D721Med (cell line): ENCODE measurements at regions not wholly inside any gene's neighbourhood (a gene's known extent, or its start where the extent isn't known, plus 50 kb on each side); places are given as distances from the start of the nearest gene placed in this dataset.

Source experiments
- DNase-seq: peaks from one replicate; pipeline ENCODE4 v3.0.0; 2011; ENCODE audit warnings: low spot score; ENCODE audit not compliant: insufficient read length
- FAIRE-seq: peaks from 2 replicates; lab custom pipeline; 2011; peaks lifted over from hg19 to GRCh38; lab: Jason Lieb, UNC
- CTCF ChIP-seq: IDR thresholded peaks from 2 replicates; pipeline ENCODE4 v1.5.1; 2012; ENCODE audit warnings: mild to moderate bottlenecking, control low read depth; ENCODE audit not compliant: insufficient read depth; ENCODE audit errors: missing control alignments

DNA sequence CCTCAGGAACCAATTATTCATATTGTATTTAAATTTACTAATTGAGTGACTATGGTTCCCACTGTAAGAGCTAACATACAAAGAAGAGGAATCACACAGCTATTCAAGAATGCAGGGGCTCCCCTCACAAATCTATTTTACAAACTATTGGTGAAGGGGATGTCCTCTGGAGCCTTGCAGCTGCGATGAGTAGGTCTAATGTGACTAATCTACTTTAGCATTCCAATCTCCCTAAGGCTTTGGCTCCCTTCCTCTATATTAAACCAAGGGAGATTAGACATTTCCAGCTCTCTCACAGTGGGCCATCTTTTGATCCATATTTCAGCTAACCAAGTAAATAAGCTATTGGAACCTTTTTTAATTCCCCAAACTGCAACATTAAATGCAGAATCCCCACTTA, 514.2 kb upstream of the BCHE start:
- no peak for FAIRE-seq
- no peak for DNase-seq
- TF ChIP-seq CTCF: no peak

- FAIRE-seq (no peak), DNase-seq (no peak)
- TF ChIP-seq CTCF: no peak
These were observed 503.5 kb upstream of the BCHE start for GRCh38 chr3:166340604-166341266.

DNA sequence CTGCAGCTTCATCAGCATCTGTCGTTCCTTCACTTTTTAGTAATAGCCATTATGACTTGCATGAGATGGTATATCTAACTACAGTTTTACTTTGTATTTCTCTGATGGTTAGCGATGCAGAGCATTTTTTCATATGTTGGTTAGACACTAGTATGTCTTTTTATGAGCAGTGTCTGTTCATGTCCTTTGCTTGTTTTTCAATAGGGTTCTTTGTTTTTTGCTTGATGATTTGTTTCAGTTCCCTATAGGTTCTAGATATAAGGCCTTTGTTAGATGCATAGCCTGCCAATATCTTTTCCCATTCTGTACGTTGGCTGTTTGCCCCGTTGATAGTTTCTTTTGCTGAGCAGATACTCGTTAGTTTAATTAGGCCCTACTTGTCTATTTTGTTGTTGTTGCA, 487.2 kb upstream of the BCHE start:
- no peak for TF ChIP-seq CTCF
- DNase-seq (no peak), FAIRE-seq (no peak)

GRCh38 chr3:166322391-166322790, 485.2 kb upstream of the BCHE start:
- DNase-seq: no peak
- TF ChIP-seq CTCF: no peak

GRCh38 chr3:166307756-166308350, 470.6 kb upstream of the BCHE start:
- no peak for TF ChIP-seq CTCF
- no peak for FAIRE-seq
- DNase-seq: no peak

More at GRCh38 chr3:166322391-166322790, 485.2 kb upstream of the BCHE start:
- no peak for FAIRE-seq

GRCh38 chr3:166304584-166304983, 467.4 kb upstream of the BCHE start:
- peak; percentile 55 for FAIRE-seq
- DNase-seq: no peak
- no peak for TF ChIP-seq CTCF

DNA sequence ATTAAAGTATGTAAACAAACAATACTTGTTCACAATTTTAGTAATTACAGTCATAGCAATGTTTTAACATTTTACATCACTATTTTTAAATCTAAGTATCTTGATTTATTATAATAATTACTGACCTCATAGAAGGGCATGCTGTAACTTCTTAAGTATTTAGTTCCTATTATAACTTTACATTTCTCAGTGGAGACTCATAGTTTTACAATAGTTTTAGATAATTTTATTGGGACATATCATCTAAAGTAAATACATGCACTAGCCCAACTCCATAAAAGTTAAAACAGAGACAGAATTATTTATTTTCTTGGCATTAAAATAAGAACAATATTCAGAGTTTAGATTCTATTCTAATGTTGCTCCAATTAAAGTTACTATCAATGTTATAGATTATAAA, 466.5 kb upstream of the BCHE start:
- no peak for TF ChIP-seq CTCF
- FAIRE-seq: no peak

More for the DNA sequence above, 466.5 kb upstream of the BCHE start:
- no peak for DNase-seq
